Tibial artery (tissue), 4 donors: ENCODE measurements at regions not wholly inside any gene's neighbourhood (a gene's known extent, or its start where the extent isn't known, plus 50 kb on each side); places are given as distances from the start of the nearest gene placed in this dataset.

Experiments used
- DNase-seq, 2 donors: peaks; one replicate each; pipeline ENCODE4 v3.0.0-alpha.2; 2019
- H3K27ac ChIP-seq, 2 donors: fragments of 200-600 bp; sonication (generic) in 1 of 2; 1 replicate in 1 of 2; 2 replicates in 1 of 2; pipeline ENCODE4 v1.5.1; 2018 to 2019; ENCODE audit warnings: mild to moderate bottlenecking in 1 of 2
- H3K27me3 ChIP-seq, 2 donors: fragments of 200-600 bp; sonication (generic) in 1 of 2; one replicate each; pipeline versions ENCODE4 v1.5.1 to v1.6.0; 2016 to 2019
- H3K36me3 ChIP-seq, 3 donors: fragments of 200-600 bp; sonication (generic) in 2 of 3; one replicate each; pipeline ENCODE4 v1.5.1; 2016 to 2019; ENCODE audit warnings: mild to moderate bottlenecking in 2 of 3
- H3K4me1 ChIP-seq, 4 donors: fragments of 200-600 bp; sonication (generic) in 2 of 4; 1 replicate in 3 of 4; 2 replicates in 1 of 4; pipeline ENCODE4 v1.5.1; 2016 to 2019
- H3K4me3 ChIP-seq, 2 donors: fragments of 200-600 bp; sonication (generic) in 1 of 2; 1 replicate in 1 of 2; 2 replicates in 1 of 2; pipeline ENCODE4 v1.5.1; 2018 to 2019; ENCODE audit warnings: mild to moderate bottlenecking in 2 of 2
- H3K9me3 ChIP-seq, 3 donors: fragments of 200-600 bp; sonication (generic) in 1 of 3; one replicate each; pipeline ENCODE4 v1.5.1; 2016 to 2019
- intact Hi-C: fragments of 100-400 bp; cut with DNase I; formaldehyde crosslinking; loops from one replicate; pipeline ENCODE4 v1.15.0; 2023; ENCODE audit warnings: low total_unique reads
- TF ChIP-seq, protein P1 (sequence below), 2 experiments: fragments of 200-600 bp in 1 of 2; fragments of 450-650 bp in 1 of 2; IDR thresholded peaks; one replicate each; pipeline ENCODE4 v1.5.1; 2017 to 2019; ENCODE audit warnings: antibody characterized with exemption in 2 of 2, mild to moderate bottlenecking in 1 of 2, moderate library complexity in 1 of 2

DNA sequence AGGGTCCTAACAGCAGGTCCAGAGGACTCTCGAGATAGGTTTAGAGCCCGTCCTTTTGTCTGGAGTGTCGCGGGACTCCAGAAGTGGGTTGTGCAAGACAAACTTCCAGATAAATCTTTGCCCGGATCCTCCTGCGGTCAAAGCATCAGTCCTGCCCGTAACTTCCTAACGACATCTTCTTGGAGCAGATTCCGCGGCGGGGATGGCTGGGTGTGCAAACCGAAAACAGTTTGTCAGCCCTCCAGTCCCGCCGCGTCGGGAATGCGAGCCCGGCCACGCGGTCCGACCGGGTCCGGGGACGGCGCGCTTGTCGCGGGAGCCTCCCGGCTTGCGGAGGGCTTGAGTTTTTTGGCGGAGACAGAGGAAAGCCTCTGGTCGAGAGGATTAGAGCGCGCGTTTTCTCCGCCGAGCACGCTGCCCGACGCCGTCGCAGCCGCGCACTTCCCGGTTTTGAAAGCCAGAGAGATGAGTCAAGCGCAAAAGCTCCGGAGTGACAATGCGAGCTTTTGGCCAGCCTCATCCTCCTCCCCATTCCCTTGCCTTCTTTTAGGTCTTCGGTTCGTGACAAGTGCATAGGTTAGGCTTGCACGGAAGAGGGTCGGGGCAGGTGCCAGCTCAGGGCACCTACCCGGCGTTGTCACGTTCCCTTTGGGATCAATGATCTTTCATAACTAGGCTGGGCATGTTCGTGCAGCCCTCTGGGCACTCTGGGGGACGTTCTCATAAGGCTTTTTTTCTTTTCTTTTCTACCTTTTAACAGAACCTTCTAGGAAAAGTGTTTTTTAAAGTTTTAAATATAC lies 91.3 kb upstream of the PRDM1 start:
- H3K9me3 ChIP-seq = no peaks in the 10 kb centered on the region
- intact Hi-C loops = no loop called here
- H3K27ac ChIP-seq = peak overlapping the region; percentile 31 to 40

GRCh38 chr6:105994118-105994590 lies 92.0 kb upstream of the PRDM1 start:
- Histone ChIP-seq H3K36me3 (no peaks in the 10 kb centered on the region), H3K9me3 (no peaks in the 10 kb centered on the region), H3K27ac (peak overlapping the region; percentile 31 to 40), H3K4me1 (peaks cover 0 to 33% (median 15%) of the 10 kb centered on the region in 4 donors), H3K27me3 (peaks cover 0 to 87% of the 10 kb centered on the region in 2 donors), H3K4me3 (peak overlapping the region; percentile 51 to 56)
- intact Hi-C loops = no loop called here
- peak in 1 of 2 donors; percentile 32 for DNase-seq
- TF ChIP-seq, protein P1, sequence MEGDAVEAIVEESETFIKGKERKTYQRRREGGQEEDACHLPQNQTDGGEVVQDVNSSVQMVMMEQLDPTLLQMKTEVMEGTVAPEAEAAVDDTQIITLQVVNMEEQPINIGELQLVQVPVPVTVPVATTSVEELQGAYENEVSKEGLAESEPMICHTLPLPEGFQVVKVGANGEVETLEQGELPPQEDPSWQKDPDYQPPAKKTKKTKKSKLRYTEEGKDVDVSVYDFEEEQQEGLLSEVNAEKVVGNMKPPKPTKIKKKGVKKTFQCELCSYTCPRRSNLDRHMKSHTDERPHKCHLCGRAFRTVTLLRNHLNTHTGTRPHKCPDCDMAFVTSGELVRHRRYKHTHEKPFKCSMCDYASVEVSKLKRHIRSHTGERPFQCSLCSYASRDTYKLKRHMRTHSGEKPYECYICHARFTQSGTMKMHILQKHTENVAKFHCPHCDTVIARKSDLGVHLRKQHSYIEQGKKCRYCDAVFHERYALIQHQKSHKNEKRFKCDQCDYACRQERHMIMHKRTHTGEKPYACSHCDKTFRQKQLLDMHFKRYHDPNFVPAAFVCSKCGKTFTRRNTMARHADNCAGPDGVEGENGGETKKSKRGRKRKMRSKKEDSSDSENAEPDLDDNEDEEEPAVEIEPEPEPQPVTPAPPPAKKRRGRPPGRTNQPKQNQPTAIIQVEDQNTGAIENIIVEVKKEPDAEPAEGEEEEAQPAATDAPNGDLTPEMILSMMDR (IDR thresholded peaks at IDR 0.05) = no peak

More for the DNA sequence above, 91.3 kb upstream of the PRDM1 start:
- H3K4me1 ChIP-seq = peaks cover 0 to 33% (median 15%) of the 10 kb centered on the region in 4 donors
- DNase-seq = peak in 1 of 2 donors; percentile 49
- TF ChIP-seq, protein P1 (IDR thresholded peaks at IDR 0.05) = no peak
- H3K4me3 ChIP-seq = peak overlapping the region; percentile 51 to 56
- H3K36me3 ChIP-seq = no peaks in the 10 kb centered on the region
- peaks cover 0 to 87% of the 10 kb centered on the region in 2 donors for H3K27me3 ChIP-seq

- Histone ChIP-seq H3K9me3 (no peaks in the 10 kb centered on the region), H3K36me3 (no peaks in the 10 kb centered on the region), H3K27me3 (peaks cover 0 to 87% of the 10 kb centered on the region in 2 donors), H3K4me1 (peaks cover 0 to 33% (median 15%) of the 10 kb centered on the region in 4 donors), H3K27ac (peak overlapping the region in 1 of 2 donors; percentile 31), H3K4me3 (peak overlapping the region; percentile 51 to 56)
- TF ChIP-seq, protein P1 (IDR thresholded peaks at IDR 0.05) = no peak
- no peak for DNase-seq
- intact Hi-C loops = no loop called here
Observed at GRCh38 chr6:105993341-105994117, 92.6 kb upstream of the PRDM1 start.

DNA sequence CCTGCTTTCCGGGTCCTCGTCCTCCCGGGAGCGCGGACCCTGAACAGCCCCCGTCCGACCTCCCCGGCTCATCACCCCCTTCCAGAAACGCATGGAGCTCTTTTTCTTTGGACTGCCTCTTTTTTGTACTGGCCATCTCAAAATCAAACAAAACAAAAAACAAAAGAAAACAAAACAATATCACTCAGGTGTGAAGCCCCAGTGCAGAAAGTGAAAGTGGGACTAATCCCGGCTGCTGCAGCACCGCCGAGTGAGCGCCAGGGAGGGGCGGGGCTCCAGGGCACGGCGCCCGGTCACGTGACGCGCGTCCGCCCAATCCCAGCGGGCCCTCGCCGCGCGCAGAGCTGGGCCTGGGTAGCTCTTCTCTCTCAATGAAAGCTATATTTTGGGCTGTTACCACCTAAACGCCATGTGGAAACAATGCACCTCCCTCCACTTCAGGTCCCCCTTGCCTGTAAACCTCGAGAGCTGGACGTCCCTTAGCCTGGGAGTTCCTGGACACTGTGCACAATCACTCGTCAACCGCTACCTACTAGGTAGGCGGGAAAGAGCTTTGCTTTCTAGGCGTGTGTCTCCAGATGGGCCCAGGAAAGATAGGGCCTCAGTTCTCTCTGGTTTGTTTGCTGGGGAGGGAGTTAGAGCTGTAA lies 93.7 kb upstream of the PRDM1 start:
- intact Hi-C loops = no loop called here
- H3K9me3 ChIP-seq = no peaks in the 10 kb centered on the region

More for the DNA sequence above, 93.7 kb upstream of the PRDM1 start:
- peaks cover 0 to 33% (median 15%) of the 10 kb centered on the region in 4 donors for H3K4me1 ChIP-seq
- TF ChIP-seq, protein P1 (IDR thresholded peaks at IDR 0.05) = no peak
- no peak overlapping the region for H3K27ac ChIP-seq
- peaks cover 0 to 84% of the 10 kb centered on the region in 2 donors for H3K27me3 ChIP-seq
- peak overlapping the region; percentile 53 to 57 for H3K4me3 ChIP-seq
- H3K36me3 ChIP-seq = no peaks in the 10 kb centered on the region
- peak; percentile 61 to 86 for DNase-seq
